GM21825 (cell line): ENCODE measurements at regions not wholly inside any gene's neighbourhood (a gene's known extent, or its start where the extent isn't known, plus 50 kb on each side); places are given as distances from the start of the nearest gene placed in this dataset.
A peak's percentile ranks its signal among the peaks of the same experiment; 100 is the strongest.
"Not testable (repeated sequence)": the region's sequence is repeated elsewhere in the genome, so short reads cannot be mapped to it uniquely, and the experiment has no call there.

Source experiments
- ATAC-seq: cut with Tn5 transposase; IDR thresholded peaks from one replicate; pipeline ENCODE4 v1.9.1; 2021; ENCODE audit warnings: mild to moderate bottlenecking, moderate library complexity; ENCODE audit not compliant: unreplicated experiment

DNA sequence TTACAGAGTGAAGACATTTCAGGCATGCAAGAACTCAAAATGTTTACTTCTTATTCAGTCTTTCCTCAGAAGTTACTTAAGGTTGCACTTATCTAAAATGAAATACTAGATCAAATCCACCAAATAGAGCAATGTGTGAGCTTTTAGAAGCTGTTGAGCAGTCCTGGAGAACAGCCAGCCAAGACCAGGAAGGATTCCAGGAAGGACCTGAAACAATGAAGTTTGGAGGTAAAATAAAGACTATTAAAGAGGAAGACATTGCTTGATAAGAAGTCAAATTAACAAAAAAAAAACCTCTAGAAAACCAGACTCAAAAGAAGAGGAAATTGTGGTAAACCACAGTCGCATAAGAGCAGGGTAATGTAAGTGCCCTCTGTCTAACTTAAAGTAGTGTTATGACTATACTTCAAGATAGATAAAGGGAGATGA, 156.2 kb upstream of the S1PR3 start:
- ATAC-seq, result peak; percentile 60

GRCh38 chr9:88835772-88836171, 155.5 kb upstream of the S1PR3 start:
- ATAC-seq, result no peak

GRCh38 chr9:88837731-88838130, 153.5 kb upstream of the S1PR3 start:
- ATAC-seq, result no peak

DNA sequence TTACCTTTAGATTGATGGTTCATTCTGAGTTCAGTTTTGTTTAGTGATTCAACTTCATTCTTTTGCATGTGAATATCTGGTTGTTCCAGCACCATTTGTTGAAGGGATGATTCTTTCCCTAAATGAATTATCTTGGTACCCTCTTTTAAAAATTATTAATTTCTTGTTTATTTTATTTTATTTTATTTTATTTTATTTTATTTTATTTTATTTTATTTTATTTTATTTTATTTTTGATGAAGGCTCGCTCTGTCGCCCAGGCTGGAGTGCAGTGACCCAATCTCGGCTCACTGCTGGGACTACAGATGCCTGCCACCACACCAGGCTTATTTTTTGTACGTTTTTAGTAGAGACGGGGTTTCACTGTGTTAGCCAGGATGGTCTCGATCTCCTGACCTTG, 141.4 kb upstream of the S1PR3 start:
- ATAC-seq, result not testable (repeated sequence)

DNA sequence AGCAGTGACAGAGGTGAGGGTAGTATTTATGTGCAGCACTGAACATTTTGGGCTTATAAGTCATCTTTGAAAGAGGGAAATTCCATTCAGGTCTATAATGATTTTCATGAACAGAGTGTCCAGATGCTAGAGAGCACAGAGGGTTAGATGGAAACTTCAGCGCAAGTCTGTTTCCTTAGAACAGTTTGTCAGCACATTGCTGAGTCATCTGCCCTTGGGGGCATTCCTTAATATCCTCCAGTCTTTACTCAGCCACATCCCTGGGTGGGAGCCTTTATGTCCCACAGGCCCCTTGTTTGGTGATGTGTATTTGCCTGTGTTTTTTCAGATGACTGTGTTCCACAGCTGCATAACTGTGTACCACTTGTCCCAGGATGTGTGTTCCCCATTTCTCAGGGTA, 138.5 kb upstream of the S1PR3 start:
- no peak for ATAC-seq

- no peak for ATAC-seq
These were observed 120.6 kb upstream of the S1PR3 start for GRCh38 chr9:88870627-88871026.

DNA sequence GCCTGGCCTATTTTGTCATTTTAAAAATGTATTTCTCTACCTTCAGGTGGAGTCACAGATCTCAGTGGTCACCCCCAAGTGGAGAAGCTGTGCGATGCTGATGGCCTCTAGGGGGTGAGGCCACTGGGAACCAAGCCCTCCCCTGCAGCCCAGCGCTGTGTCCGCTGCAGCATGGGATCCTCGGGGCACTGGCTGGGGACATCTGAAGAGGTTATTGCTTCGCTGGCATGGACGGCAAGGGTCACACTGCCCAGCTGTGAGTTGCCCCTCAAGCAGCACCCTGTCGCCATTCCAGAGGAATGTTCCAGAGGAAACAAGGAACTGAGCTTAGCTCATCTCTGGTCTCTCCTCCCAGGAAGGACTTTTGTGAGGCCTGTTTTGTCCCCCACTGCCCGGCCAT, 119.6 kb upstream of the S1PR3 start:
- ATAC-seq, result no peak

DNA sequence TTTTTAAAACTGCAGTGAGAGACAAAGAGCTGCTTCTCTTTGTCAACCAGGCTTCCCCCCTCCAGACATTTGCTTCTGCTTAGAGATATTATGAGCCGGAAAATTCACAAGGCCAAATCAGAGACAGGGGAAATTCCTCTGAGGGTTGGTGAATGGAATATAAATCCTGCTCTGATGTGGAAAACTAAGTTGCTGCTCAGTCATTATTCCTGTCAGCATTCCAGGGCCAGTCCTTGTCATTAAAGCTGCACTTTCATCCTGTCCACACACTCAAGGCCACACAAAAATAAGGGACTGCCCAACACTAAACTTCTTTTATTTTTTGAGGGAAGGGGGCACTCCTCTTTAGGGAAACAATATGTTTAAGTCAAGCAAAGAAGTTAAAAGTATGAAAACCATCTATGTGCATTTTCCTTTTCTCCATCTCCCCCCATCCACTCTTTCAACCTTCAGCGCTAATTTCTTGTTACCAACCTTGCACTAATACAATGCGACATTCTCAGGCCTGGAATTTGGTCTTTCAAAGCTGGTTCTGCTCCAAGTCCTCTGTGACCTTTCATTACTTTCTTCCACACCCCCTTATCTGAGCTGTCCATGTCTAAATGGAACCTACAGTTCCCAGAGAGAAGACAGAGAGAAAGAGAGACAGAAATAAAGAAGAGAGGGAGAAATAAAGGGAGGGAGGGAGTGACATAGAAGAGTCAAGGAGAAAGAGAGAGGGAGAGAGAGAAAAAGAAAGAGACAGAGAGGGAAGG, 118.9 kb upstream of the S1PR3 start:
- no peak for ATAC-seq

GRCh38 chr9:88873635-88874034, 117.6 kb upstream of the S1PR3 start:
- no peak for ATAC-seq

- ATAC-seq, result no peak
These were observed 116.9 kb upstream of the S1PR3 start for GRCh38 chr9:88874391-88874790.

DNA sequence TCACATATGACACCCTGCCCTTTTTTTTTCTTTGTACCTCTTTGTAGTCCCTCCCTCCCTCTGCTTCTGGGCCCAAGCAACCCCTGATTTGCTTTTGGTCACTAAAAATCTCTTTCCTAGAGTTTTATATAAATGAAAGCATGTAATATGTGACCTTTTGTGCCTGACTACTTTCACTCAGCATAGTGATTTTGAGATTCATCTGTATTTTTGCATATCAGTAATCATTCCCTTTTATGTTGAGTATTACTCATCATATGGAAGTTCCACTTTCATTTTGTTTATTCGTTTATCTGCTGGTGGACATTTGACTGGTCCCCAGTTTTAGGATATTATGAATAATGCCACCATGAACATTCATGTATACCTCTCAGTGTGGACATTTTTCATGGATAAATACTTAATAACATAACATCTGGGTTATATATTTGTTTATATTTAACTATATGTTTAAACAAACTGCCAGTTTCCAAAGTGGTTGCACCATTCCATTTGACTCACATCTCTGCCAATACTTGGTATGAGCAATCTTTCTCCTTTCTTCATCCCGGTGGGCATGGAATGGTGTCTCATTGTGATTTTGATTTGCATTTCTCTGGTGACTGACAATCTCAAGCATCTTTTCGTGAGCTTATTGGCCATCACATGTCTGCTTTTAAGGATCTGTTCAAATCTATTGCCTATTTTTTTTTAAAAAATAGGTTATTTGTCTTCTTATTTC, 115.7 kb upstream of the S1PR3 start:
- no peak for ATAC-seq

- ATAC-seq, result no peak
These were observed 111.1 kb upstream of the S1PR3 start for GRCh38 chr9:88880199-88880598.

DNA sequence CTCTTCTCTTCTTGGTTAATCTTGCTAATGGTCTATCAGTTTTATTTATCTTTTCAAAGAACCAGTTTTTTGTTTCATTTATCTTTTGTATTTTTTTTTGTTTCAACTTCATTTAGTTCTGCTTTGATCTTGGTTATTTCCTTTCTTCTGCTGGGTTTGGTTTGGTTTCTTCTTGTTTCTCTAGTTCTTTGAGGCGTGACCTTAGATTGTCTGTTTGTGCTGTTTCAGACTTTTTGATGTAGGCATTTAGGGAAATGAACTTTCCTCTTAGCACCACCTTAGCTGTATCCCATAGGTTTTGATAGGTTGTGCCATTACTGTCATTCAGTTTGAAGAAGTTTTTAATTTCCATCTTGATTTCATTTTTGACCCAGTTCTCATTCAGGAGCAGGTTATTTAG, 107.0 kb upstream of the S1PR3 start:
- not testable (repeated sequence) for ATAC-seq

GRCh38 chr9:88886762-88887161, 104.5 kb upstream of the S1PR3 start:
- not testable (repeated sequence) for ATAC-seq

GRCh38 chr9:88889386-88889785, 101.9 kb upstream of the S1PR3 start:
- no peak for ATAC-seq

DNA sequence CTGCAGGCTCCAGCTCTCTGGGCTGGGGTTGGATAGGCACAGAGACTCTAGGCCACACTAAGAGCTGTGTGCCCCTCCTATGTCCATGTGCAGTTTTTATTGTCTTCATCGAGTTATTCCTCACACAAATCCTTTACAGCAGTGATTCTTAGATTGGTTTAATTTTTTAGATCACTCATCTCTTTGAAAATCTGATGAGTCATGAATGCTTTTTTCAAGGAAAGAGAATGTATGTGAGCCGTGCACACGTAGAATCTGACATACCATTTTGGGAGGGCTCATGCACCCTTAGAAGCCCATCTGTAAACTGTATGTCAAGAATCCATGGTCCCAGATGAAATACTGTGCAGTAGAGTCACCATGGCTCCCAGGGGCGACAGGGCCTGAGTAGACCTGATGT, 100.7 kb upstream of the S1PR3 start:
- no peak for ATAC-seq

GRCh38 chr9:88891040-88891439, 100.2 kb upstream of the S1PR3 start:
- ATAC-seq, result no peak

GRCh38 chr9:88892724-88893123, 98.5 kb upstream of the S1PR3 start:
- no peak for ATAC-seq

DNA sequence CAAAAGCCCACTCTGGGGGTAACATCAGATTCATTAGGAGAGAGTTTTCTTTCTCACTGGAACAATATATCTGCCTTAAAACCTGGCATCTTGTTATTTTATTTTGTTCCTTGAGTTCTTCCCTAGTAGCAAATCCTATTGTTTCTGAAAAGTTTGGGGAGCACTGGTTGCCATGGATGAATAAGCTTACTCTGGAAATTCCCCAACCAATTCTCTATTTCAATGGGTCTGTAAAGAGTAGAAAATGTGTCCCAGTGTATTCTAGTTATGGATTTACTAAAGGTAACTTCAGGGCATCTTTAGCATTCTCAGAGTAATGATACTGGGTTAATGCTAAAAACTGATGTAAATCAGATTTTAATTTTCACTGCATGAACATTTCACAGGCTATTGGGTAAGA, 94.2 kb upstream of the S1PR3 start:
- no peak for ATAC-seq

- ATAC-seq, result no peak
These were observed 93.1 kb upstream of the S1PR3 start for GRCh38 chr9:88898039-88898720.

- no peak for ATAC-seq
These were observed 85.8 kb upstream of the S1PR3 start for GRCh38 chr9:88905506-88905905.

GRCh38 chr9:88915916-88916315, 75.4 kb upstream of the S1PR3 start:
- ATAC-seq, result no peak
